ENCODE measurements at regions not wholly inside any gene's neighbourhood (a gene's known extent, or its start where the extent isn't known, plus 50 kb on each side); places are given as distances from the start of the nearest gene placed in this dataset.

- no peaks in the 10 kb centered on the region for H3K36me3 ChIP-seq (ENCODE audit: insufficient read depth)
- no peak overlapping the region for H3K4me3 Mint-ChIP-seq
- H3K4me1 Mint-ChIP-seq, result peaks cover 33% of the 10 kb centered on the region
- no peaks in the 10 kb centered on the region for H3K36me3 Mint-ChIP-seq (ENCODE audit: low read depth)
- TF ChIP-seq EZH2phosphoT487 (IDR thresholded peaks at IDR 0.05; ENCODE audit: unreplicated experiment), result no peak
- TF ChIP-seq REST (IDR thresholded peaks at IDR 0.05; ENCODE audit: unreplicated experiment), result no peak
- TF ChIP-seq ZNF114 (CRISPR knock-in tag; IDR thresholded peaks at IDR 0.05), result no peak
- no peak for TF ChIP-seq EZH2 (IDR thresholded peaks at IDR 0.05; ENCODE audit: low read depth, unreplicated experiment)
- no peak for TF ChIP-seq JUNB (IDR thresholded peaks at IDR 0.05; ENCODE audit: unreplicated experiment)
- no peak overlapping the region for H3K27ac Mint-ChIP-seq
- H3K4me1 ChIP-seq (ENCODE audit: insufficient read depth), result peaks cover 12% of the 10 kb centered on the region
- H3K9me2 ChIP-seq (ENCODE audit: insufficient read depth), result no peaks in the 10 kb centered on the region
- no peak for ATAC-seq
- H3K27me3 ChIP-seq (ENCODE audit: insufficient read depth), result no peaks in the 10 kb centered on the region
- no peaks in the 10 kb centered on the region; the same call in 2 of the 3 replicates for H3K9me3 Mint-ChIP-seq
- H3K27me3 Mint-ChIP-seq (ENCODE audit: insufficient read depth, low read depth, poor library complexity), result peaks cover 6% of the 10 kb centered on the region
- H4K20me1 ChIP-seq (replicated peaks; ENCODE audit: insufficient read depth), result no peaks in the 10 kb centered on the region
- no peak overlapping the region for H3K4me2 ChIP-seq
- no peak overlapping the region for H3K4me3 ChIP-seq
- no peak overlapping the region for H2AFZ ChIP-seq
- no peak for DNase-seq (ENCODE audit: low spot score)
- no peaks in the 10 kb centered on the region for H3F3A ChIP-seq (replicated peaks; ENCODE audit: low read depth)
- H3K79me2 ChIP-seq (replicated peaks; ENCODE audit: insufficient read depth), result no peaks in the 10 kb centered on the region
- H3K27ac ChIP-seq (ENCODE audit: low read depth), result no peak overlapping the region
Observed at GRCh38 chr3:72694398-72694797, 153.8 kb downstream of the SHQ1 start.

- ATAC-seq (peak; percentile 64), DNase-seq (ENCODE audit: low spot score) (peak; percentile 29)
- Mint-ChIP-seq H3K4me3 (no peak overlapping the region), H3K36me3 (ENCODE audit: low read depth) (no peaks in the 10 kb centered on the region), H3K27me3 (ENCODE audit: insufficient read depth, low read depth, poor library complexity) (peaks cover 5% of the 10 kb centered on the region), H3K4me1 (peaks cover 28% of the 10 kb centered on the region), H3K9me3 (no peaks in the 10 kb centered on the region; the same call in 2 of the 3 replicates), H3K27ac (peak overlapping the region; percentile 73)
- Histone ChIP-seq H3K27ac (ENCODE audit: low read depth) (no peak overlapping the region), H3K4me2 (no peak overlapping the region), H3K4me3 (no peak overlapping the region), H3K4me1 (ENCODE audit: insufficient read depth) (peaks cover 12% of the 10 kb centered on the region), H3K79me2 (replicated peaks; ENCODE audit: insufficient read depth) (no peaks in the 10 kb centered on the region), H3F3A (replicated peaks; ENCODE audit: low read depth) (no peaks in the 10 kb centered on the region), H2AFZ (peak overlapping the region; percentile 72; the same call in 1 of the 2 replicates), H3K27me3 (ENCODE audit: insufficient read depth) (no peaks in the 10 kb centered on the region), H3K9me2 (ENCODE audit: insufficient read depth) (no peaks in the 10 kb centered on the region), H3K36me3 (ENCODE audit: insufficient read depth) (no peaks in the 10 kb centered on the region), H4K20me1 (replicated peaks; ENCODE audit: insufficient read depth) (no peaks in the 10 kb centered on the region)
- TF ChIP-seq ETS1 (IDR thresholded peaks at IDR 0.05) (no peak), ZNF114 (CRISPR knock-in tag; IDR thresholded peaks at IDR 0.05) (no peak)
Observed at GRCh38 chr3:72692990-72693389, 155.3 kb downstream of the SHQ1 start.
